ENCODE measurements at regions not wholly inside any gene's neighbourhood (a gene's known extent, or its start where the extent isn't known, plus 50 kb on each side); places are given as distances from the start of the nearest gene placed in this dataset.

DNA sequence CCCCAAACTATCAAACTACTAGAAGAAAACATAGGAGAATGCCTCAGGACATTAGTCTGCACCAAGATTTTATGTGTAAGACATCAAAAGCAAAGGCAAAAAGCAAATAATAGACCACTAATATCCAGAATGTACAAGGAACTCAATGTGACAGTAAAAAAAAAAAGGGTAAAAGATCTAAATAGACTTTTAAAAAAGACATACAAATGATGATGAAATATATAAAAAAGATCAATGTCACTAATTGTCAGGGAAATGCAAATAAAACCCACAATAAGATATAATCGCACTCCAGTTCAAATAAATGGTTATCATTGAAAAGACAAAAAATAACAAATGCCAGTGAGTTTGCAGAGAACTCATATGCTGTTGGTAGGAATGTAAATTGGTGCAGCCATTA, 118.3 kb upstream of the DUSP22 start:
- Histone ChIP-seq H3K9ac (ENCODE audit: control insufficient read depth, insufficient read depth, low read length) (no peak overlapping the region), H2AFZ (ENCODE audit: control insufficient read depth, low read depth, low read length) (no peak overlapping the region), H3K36me3 (ENCODE audit: control insufficient read depth in 2 of 2, insufficient read depth in 2 of 2, low read length in 1 of 2) (no peaks in the 10 kb centered on the region), H3K79me2 (ENCODE audit: control insufficient read depth, insufficient read depth, low read length) (no peaks in the 10 kb centered on the region), H3K27ac (ENCODE audit: control insufficient read depth, insufficient read depth) (no peak overlapping the region), H3K4me3 (no peak overlapping the region), H3K9me3 (replicated peaks; ENCODE audit: control insufficient read depth, insufficient read depth, low read length) (peaks cover 3% of the 10 kb centered on the region; the same call in 2 of the 3 replicates), H3K27me3 (replicated peaks in 1 of 2; ENCODE audit: control insufficient read depth in 2 of 2, insufficient read depth in 2 of 2, low read length in 1 of 2) (no peaks in the 10 kb centered on the region), H3K4me2 (ENCODE audit: control insufficient read depth, insufficient read depth) (no peak overlapping the region), H4K20me1 (ENCODE audit: control insufficient read depth, insufficient read depth) (no peaks in the 10 kb centered on the region), H3K4me1 (ENCODE audit: control insufficient read depth, insufficient read depth, low read length) (no peaks in the 10 kb centered on the region)
- ChIA-PET SMC1A (ENCODE audit: uncharacterized antibody, unreplicated experiment) (interaction anchor here (1.4 kb wide), 1 partner anchor 18 kb away, joined by 4 read pairs; no protein-coding TSS in a partner anchor), RAD21 (ENCODE audit: unreplicated experiment) (no interaction called here), CTCF (interaction anchor here (1.2 to 1.6 kb wide), 2 partner anchors 10 to 1250 kb away, joined by 3 read pairs; no protein-coding TSS in a partner anchor), POLR2A (interaction anchor here (0.5 kb wide), 1 partner anchor 18 kb away, joined by 9 read pairs; no protein-coding TSS in a partner anchor)
- in situ Hi-C loops (cut with MboI) = no loop called here
- DNase-seq (ENCODE audit: low read depth, low spot score) (no peak), FAIRE-seq (no peak), ATAC-seq (no peak)
- BruUV-seq (replicated peaks) = no TSS peak
- WGBS (ENCODE audit: insufficient coverage, insufficient replicate concordance, low lambda C conversion rate, missing lambda C conversion rate) = 96% methylated on average over 1 of the region's 1 CpG
- intact Hi-C loops (cut with micrococcal nuclease; ENCODE audit: unreplicated experiment) = no loop called here
- TF ChIP-seq NBN (IDR thresholded peaks at IDR 0.05) (no peak), SRF (IDR thresholded peaks at IDR 0.05; ENCODE audit: low read depth in 2 of 2, low read length in 2 of 2) (no peak)

DNA sequence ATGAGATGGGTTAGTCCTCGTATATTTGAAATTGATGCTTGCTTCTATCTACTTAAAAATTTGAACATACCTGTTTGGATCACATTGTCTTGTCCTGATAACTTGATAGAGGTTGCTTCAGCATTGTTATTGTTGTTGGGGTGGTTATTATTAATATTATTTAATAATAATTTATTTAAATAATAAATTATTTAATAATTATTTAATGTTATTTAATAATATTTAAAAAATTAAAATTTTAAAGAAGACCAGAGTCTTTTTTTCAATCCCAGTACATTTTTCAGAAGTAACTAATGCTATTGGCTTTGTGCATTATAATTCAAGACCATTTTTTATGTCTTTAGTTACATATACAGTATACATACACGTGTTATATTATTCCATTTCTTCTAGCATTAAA, 116.6 kb upstream of the DUSP22 start:
- RAD21 ChIA-PET (ENCODE audit: unreplicated experiment) = no interaction called here
- no peak for TF ChIP-seq WRNIP1 (IDR thresholded peaks at IDR 0.05; ENCODE audit: borderline replicate concordance, low read depth, low read length)
- SMC1A ChIA-PET (ENCODE audit: uncharacterized antibody, unreplicated experiment) = no interaction called here
- FAIRE-seq (no peak), DNase-seq (ENCODE audit: low read depth, low spot score) (no peak), ATAC-seq (no peak)
- Histone ChIP-seq H3K9ac (ENCODE audit: control insufficient read depth, insufficient read depth, low read length) (no peak overlapping the region), H3K4me3 (no peak overlapping the region), H3K27ac (ENCODE audit: control insufficient read depth, insufficient read depth) (no peak overlapping the region), H3K4me1 (ENCODE audit: control insufficient read depth, insufficient read depth, low read length) (peaks cover 6% of the 10 kb centered on the region), H4K20me1 (ENCODE audit: control insufficient read depth, insufficient read depth) (no peaks in the 10 kb centered on the region), H2AFZ (ENCODE audit: control insufficient read depth, low read depth, low read length) (no peak overlapping the region), H3K79me2 (ENCODE audit: control insufficient read depth, insufficient read depth, low read length) (no peaks in the 10 kb centered on the region), H3K36me3 (ENCODE audit: control insufficient read depth in 2 of 2, insufficient read depth in 2 of 2, low read length in 1 of 2) (no peaks in the 10 kb centered on the region), H3K27me3 (replicated peaks in 1 of 2; ENCODE audit: control insufficient read depth in 2 of 2, insufficient read depth in 2 of 2, low read length in 1 of 2) (no peaks in the 10 kb centered on the region), H3K9me3 (replicated peaks; ENCODE audit: control insufficient read depth, insufficient read depth, low read length) (peaks cover 5% of the 10 kb centered on the region; the same call in 2 of the 3 replicates), H3K4me2 (ENCODE audit: control insufficient read depth, insufficient read depth) (no peak overlapping the region)
- CTCF ChIA-PET = no interaction called here
- WGBS (ENCODE audit: insufficient coverage, insufficient replicate concordance, low lambda C conversion rate, missing lambda C conversion rate) = 23% methylated on average over 2 of the region's 2 CpGs
- intact Hi-C loops (cut with micrococcal nuclease; ENCODE audit: unreplicated experiment) = no loop called here
- POLR2A ChIA-PET = no interaction called here
- BruUV-seq (replicated peaks) = no TSS peak
- in situ Hi-C loops (cut with MboI) = no loop called here
